NB4 (cell line): ENCODE measurements at regions not wholly inside any gene's neighbourhood (a gene's known extent, or its start where the extent isn't known, plus 50 kb on each side); places are given as distances from the start of the nearest gene placed in this dataset.

Experiments used
- DNase-seq: peaks from one replicate; pipeline ENCODE4 v3.0.0; 2010; ENCODE audit warnings: low read depth
- H3K4me3 ChIP-seq: one replicate; pipeline ENCODE4 v1.5.1; 2011; ENCODE audit warnings: mild to moderate bottlenecking, low read depth, low read length, moderate library complexity
- CTCF ChIP-seq: IDR thresholded peaks from one replicate; pipeline ENCODE4 v1.5.1; 2012; ENCODE audit warnings: low read depth, low read length
- MAX ChIP-seq: IDR thresholded peaks from 2 replicates; pipeline ENCODE4 v1.6.1; 2011; ENCODE audit warnings: low read depth, low read length
- MYC ChIP-seq: IDR thresholded peaks from 2 replicates; pipeline ENCODE4 v1.6.1; 2011; ENCODE audit warnings: low read depth, low read length
- POLR2A ChIP-seq: IDR thresholded peaks from 2 replicates; pipeline ENCODE4 v1.6.1; 2011; ENCODE audit warnings: mild to moderate bottlenecking; ENCODE audit not compliant: insufficient read length; ENCODE audit errors: extremely low read depth

GRCh38 chr16:8469102-8469778, 121.1 kb downstream of the TMEM114 start:
- no peak for DNase-seq
- H3K4me3 ChIP-seq, result no peak overlapping the region
- TF ChIP-seq MAX (no peak), MYC (no peak), POLR2A (no peak), CTCF (no peak)

- no peak overlapping the region for H3K4me3 ChIP-seq
These were observed 125.3 kb downstream of the TMEM114 start for GRCh38 chr16:8464979-8465378.

GRCh38 chr16:8459085-8459733, 131.1 kb downstream of the TMEM114 start:
- DNase-seq, result no peak
- no peak for TF ChIP-seq CTCF
- TF ChIP-seq MAX, result no peak
- no peak for TF ChIP-seq POLR2A
- no peak for TF ChIP-seq MYC

More at GRCh38 chr16:8464979-8465378, 125.3 kb downstream of the TMEM114 start:
- TF ChIP-seq MYC, result no peak
- TF ChIP-seq MAX, result no peak
- no peak for TF ChIP-seq CTCF
- DNase-seq, result no peak

GRCh38 chr16:8458481-8459046, 131.7 kb downstream of the TMEM114 start:
- TF ChIP-seq MAX (no peak), CTCF (no peak), MYC (no peak), POLR2A (no peak)
- no peak for DNase-seq
- no peak overlapping the region for H3K4me3 ChIP-seq

More at GRCh38 chr16:8459085-8459733, 131.1 kb downstream of the TMEM114 start:
- H3K4me3 ChIP-seq, result no peak overlapping the region

- no peak overlapping the region for H3K4me3 ChIP-seq
- DNase-seq, result no peak
- TF ChIP-seq MAX (no peak), MYC (no peak), POLR2A (no peak), CTCF (no peak)
These were observed 137.0 kb downstream of the TMEM114 start for GRCh38 chr16:8453359-8453758.
